Astrocyte of the cerebellum (primary cell): ENCODE measurements at regions not wholly inside any gene's neighbourhood (a gene's known extent, or its start where the extent isn't known, plus 50 kb on each side); places are given as distances from the start of the nearest gene placed in this dataset.

Source experiments
- DNase-seq: peaks from one replicate; pipeline ENCODE4 v3.0.0-alpha.2; 2011; ENCODE audit warnings: low read depth
- H3K4me3 ChIP-seq: 2 replicates; pipeline ENCODE4 v1.5.1; 2011; ENCODE audit warnings: mild to moderate bottlenecking, low read depth, low read length, moderate library complexity
- in situ Hi-C: cut with HindIII; loops from 2 replicates; pipeline ENCODE4 v1.10.0; 2017; ENCODE audit warnings: low sequenced_read_pairs
- TF ChIP-seq, protein P1 (sequence below): IDR thresholded peaks from 2 replicates; pipeline ENCODE4 v1.5.1; 2012; ENCODE audit warnings: low read length, low read depth, moderate library complexity, mild to moderate bottlenecking; ENCODE audit errors: missing control alignments

DNA sequence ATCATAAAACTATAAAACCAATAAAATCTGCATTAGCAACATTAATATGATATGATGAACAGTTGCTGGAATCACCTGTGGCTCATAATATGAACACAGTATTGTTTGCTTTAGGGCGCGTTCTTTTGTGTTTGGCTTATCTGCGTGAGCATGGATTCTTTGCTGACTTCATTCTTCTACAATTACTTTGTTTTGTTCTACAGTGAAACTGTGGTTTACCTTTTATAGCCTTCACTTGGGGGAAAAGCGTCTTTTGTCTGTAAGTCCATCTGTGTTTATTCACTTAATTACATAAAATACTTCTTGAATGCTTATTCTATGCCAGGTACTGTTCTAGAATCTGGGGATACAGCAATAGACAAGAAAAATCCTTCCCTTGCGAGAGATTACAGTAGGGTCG, 74.0 kb upstream of the SEC11C start:
- H3K4me3 ChIP-seq: no peak overlapping the region
- in situ Hi-C loops: no loop called here
- TF ChIP-seq, protein P1, sequence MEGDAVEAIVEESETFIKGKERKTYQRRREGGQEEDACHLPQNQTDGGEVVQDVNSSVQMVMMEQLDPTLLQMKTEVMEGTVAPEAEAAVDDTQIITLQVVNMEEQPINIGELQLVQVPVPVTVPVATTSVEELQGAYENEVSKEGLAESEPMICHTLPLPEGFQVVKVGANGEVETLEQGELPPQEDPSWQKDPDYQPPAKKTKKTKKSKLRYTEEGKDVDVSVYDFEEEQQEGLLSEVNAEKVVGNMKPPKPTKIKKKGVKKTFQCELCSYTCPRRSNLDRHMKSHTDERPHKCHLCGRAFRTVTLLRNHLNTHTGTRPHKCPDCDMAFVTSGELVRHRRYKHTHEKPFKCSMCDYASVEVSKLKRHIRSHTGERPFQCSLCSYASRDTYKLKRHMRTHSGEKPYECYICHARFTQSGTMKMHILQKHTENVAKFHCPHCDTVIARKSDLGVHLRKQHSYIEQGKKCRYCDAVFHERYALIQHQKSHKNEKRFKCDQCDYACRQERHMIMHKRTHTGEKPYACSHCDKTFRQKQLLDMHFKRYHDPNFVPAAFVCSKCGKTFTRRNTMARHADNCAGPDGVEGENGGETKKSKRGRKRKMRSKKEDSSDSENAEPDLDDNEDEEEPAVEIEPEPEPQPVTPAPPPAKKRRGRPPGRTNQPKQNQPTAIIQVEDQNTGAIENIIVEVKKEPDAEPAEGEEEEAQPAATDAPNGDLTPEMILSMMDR: no peak
- DNase-seq: no peak

GRCh38 chr18:59067873-59068272, 71.8 kb upstream of the SEC11C start:
- in situ Hi-C loops: no loop called here
- DNase-seq: no peak
- no peak overlapping the region for H3K4me3 ChIP-seq
- TF ChIP-seq, protein P1: peak; percentile 61

DNA sequence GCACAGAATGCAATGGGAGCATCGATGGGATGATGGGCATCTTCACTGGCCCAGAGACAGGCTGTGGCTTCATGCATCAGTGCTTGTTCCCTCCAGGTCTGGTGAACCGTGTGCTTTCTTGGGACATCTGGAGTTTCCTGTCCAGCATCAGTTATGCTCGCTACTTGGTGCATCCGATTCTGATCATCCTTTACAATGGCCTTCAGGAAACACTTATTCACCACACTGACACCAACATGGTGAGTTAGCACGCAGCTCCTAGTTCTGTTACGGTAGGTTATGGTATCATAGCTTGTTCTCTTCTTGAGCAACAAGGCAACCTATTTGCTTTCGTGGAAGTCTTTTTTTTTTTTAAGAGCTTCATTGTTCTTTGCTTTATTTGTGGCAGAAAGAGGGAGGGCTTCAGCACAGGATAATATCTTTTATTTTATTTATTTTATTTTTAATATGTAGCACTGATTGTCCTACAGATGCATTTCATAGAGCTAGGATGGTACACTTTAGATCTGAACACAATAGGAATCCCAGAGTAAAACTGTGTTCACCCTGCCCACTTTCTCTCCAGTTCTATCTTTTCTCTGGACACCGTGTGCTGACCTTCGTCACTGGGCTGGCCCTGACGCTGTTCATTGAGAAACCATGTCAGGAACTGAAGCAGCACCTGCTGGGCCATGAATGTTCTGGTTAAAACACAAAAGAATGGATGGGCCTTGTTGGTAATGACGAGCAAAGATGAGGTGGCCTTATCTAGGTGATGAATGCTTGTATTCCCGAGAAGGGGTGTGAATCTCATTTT, 71.2 kb upstream of the SEC11C start:
- DNase-seq: no peak
- in situ Hi-C loops: no loop called here

GRCh38 chr18:59070181-59070912, 69.3 kb upstream of the SEC11C start:
- in situ Hi-C loops: loop anchor here (5.0 kb wide), 1 partner anchor 293 kb away; no protein-coding TSS in a partner anchor
- TF ChIP-seq, protein P1: peak; percentile 87
- peak; percentile 63 for DNase-seq
- no peak overlapping the region for H3K4me3 ChIP-seq

More for the DNA sequence above, 71.2 kb upstream of the SEC11C start:
- no peak overlapping the region for H3K4me3 ChIP-seq
- TF ChIP-seq, protein P1: no peak

- TF ChIP-seq, protein P1: no peak
- no peak for DNase-seq
- no peak overlapping the region for H3K4me3 ChIP-seq
- in situ Hi-C loops: loop anchor here (5.0 kb wide), 1 partner anchor 296 kb away; no protein-coding TSS in a partner anchor
Measured at GRCh38 chr18:59072727-59073421, 66.8 kb upstream of the SEC11C start.

DNA sequence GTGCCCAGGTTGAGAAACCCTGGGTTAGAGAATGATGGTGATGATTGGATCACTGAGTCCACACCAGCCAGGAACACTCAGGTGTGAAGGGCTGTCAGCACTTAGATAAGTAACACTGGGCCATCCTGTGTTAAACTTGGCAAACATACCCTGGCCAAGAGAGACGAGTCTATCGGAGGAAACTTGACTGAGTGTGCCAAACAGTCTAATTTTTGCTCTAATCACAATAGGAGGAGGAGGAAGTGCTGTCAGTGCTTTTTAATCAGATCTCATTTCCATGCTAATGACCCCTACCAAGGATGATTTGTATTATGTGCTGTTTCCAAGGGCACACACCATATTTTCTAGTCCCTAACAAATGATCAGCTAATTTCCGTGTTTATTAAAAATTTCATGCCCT, 63.8 kb upstream of the SEC11C start:
- DNase-seq: no peak
- in situ Hi-C loops: no loop called here
- TF ChIP-seq, protein P1: no peak
- H3K4me3 ChIP-seq: no peak overlapping the region
